GM12892 (cell line): ENCODE measurements at regions not wholly inside any gene's neighbourhood (a gene's known extent, or its start where the extent isn't known, plus 50 kb on each side); places are given as distances from the start of the nearest gene placed in this dataset.

Experiments
- POLR2A ChIP-seq: IDR thresholded peaks from 2 replicates; pipeline ENCODE4 v1.6.1; 2011; ENCODE audit warnings: low read depth, low read length, control low read depth
- POLR2AphosphoS5 ChIP-seq: IDR thresholded peaks from 2 replicates; pipeline ENCODE4 v1.6.1; 2011; ENCODE audit warnings: low read depth, low read length, control low read depth

DNA sequence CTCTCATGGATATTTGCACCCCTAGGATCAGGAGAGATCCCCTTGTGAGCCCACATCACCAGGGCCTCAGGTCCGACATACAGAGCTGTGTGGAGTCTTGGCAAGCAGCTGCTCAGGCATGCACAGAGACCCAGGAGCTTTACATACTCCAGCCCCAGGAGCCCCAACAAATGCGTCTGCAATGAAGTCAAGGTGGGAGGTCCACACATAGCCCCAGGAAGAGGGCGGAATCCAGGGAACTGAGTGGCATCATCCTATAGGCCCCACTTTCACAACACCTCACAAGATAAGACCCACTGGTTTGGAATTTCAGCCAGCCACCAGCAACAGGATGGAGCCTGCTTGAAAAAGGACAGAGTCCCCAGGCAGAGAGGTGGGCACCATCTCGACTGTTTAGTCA lies 106.7 kb downstream of the LSMEM1 start:
- TF ChIP-seq POLR2A = no peak
- TF ChIP-seq POLR2AphosphoS5 = no peak
